BJ (cell line): ENCODE measurements at regions not wholly inside any gene's neighbourhood (a gene's known extent, or its start where the extent isn't known, plus 50 kb on each side); places are given as distances from the start of the nearest gene placed in this dataset.

ENCODE experiments used
- CTCF ChIA-PET: fragments of 350-600 bp; formaldehyde crosslinking; extraction: SDS; loops from one replicate; lab custom pipeline; 2021; ENCODE audit warnings: antibody characterized with exemption, inconsistent platforms; lab: Yijun Ruan, JAX
- POLR2A ChIA-PET: fragments of 300-600 bp; sonication (Branson Sonifier 250); formaldehyde crosslinking; extraction: SDS; loops from one replicate; lab custom pipeline; 2021; ENCODE audit warnings: antibody characterized with exemption; lab: Charles Lee
- DNase-seq: peaks from one replicate; pipeline ENCODE4 v3.0.0-alpha.2; 2011; ENCODE audit warnings: low read depth
- H3K27me3 ChIP-seq: 2 replicates; pipeline ENCODE4 v1.6.0; 2011; ENCODE audit warnings: low read length; ENCODE audit not compliant: control insufficient read depth, insufficient read depth
- H3K36me3 ChIP-seq: 2 replicates; pipeline ENCODE4 v1.5.1; 2011; ENCODE audit warnings: low read length; ENCODE audit not compliant: control insufficient read depth, insufficient read depth
- H3K4me3 ChIP-seq: 2 replicates; pipeline ENCODE4 v1.5.1; 2011; ENCODE audit warnings: low read depth, mild to moderate bottlenecking, control low read depth, low read length
- CTCF ChIP-seq: IDR thresholded peaks from 2 replicates; pipeline ENCODE4 v1.5.1; 2011; ENCODE audit warnings: low read depth, mild to moderate bottlenecking, control low read depth, inconsistent platforms, low read length, moderate library complexity; ENCODE audit not compliant: insufficient read depth

GRCh38 chr5:173699966-173700365 is 83.5 kb upstream of the BOD1 start:
- Histone ChIP-seq H3K36me3 (no peaks in the 10 kb centered on the region), H3K27me3 (no peaks in the 10 kb centered on the region), H3K4me3 (no peak overlapping the region)
- no peak for TF ChIP-seq CTCF
- POLR2A ChIA-PET, result interaction anchor here (0.7 kb wide), 1 partner anchor 1268 kb away, joined by 16 read pairs; no protein-coding TSS in a partner anchor
- no peak for DNase-seq
- CTCF ChIA-PET, result no interaction called here

GRCh38 chr5:173703466-173703865 is 87.0 kb upstream of the BOD1 start:
- no peaks in the 10 kb centered on the region for H3K36me3 ChIP-seq
- H3K27me3 ChIP-seq, result no peaks in the 10 kb centered on the region
- no peak for TF ChIP-seq CTCF
- CTCF ChIA-PET, result no interaction called here
- POLR2A ChIA-PET, result no interaction called here
- H3K4me3 ChIP-seq, result no peak overlapping the region
- no peak for DNase-seq

GRCh38 chr5:173704615-173705511 is 88.4 kb upstream of the BOD1 start:
- ChIA-PET POLR2A (no interaction called here), CTCF (no interaction called here)
- no peak for TF ChIP-seq CTCF

DNA sequence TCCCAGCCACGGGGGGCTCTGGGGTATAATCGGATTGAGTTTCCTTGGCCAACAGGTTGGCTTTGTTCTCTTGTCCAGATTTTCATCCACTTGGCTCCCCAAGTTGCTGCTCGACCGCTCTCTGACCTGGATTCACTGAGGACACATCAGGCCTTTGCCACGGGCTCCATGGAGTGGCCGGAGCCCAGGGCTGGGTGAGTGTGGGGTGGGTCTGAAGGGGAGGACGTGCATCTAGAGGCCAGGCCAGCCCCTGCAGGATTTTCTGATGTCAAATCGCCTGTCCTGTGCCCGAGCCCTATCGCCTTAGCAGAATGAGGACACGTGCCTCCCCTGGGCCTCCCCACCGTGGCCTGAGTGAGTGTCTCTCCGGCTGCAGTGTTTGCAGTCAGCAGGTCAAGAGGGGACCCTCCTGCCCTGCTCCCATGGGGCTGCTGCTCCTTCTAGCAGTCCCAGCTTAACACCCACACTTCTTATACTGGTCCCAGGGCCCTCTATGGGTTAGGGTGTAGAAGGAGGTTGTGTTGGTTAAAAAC is 89.1 kb upstream of the BOD1 start:
- DNase-seq, result no peak
- POLR2A ChIA-PET, result no interaction called here

More at GRCh38 chr5:173704615-173705511, 88.4 kb upstream of the BOD1 start:
- Histone ChIP-seq H3K27me3 (no peaks in the 10 kb centered on the region), H3K4me3 (no peak overlapping the region), H3K36me3 (no peaks in the 10 kb centered on the region)
- no peak for DNase-seq

More for the DNA sequence above, 89.1 kb upstream of the BOD1 start:
- Histone ChIP-seq H3K4me3 (no peak overlapping the region), H3K36me3 (no peaks in the 10 kb centered on the region), H3K27me3 (no peaks in the 10 kb centered on the region)
- no peak for TF ChIP-seq CTCF
- CTCF ChIA-PET, result no interaction called here
